ENCODE measurements at regions not wholly inside any gene's neighbourhood (a gene's known extent, or its start where the extent isn't known, plus 50 kb on each side); places are given as distances from the start of the nearest gene placed in this dataset.

DNA sequence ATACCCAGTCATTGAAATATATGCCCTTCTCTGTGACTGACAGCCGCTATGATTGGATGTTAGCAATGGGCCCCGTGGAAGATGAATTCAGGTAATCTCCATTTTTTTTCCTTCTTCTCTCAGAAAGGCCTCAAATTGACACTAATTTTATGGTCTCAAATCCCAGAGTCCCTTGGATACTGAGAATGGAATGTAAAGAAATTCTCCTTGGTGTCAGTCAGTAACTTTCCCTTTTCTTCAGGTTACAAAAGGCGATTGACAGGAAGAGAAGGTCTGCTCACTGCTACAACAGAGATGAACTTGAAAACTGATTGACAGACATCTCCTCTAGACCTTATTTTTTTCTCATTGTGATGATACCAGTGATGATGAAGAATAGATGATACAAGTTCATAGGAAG, 748.3 kb downstream of the MAT2B start:
- 92% methylated on average over 3 of the region's 3 CpGs for WGBS
- Histone ChIP-seq H3K4me3 (ENCODE audit: low read depth, low read length) (no peak overlapping the region), H3K36me3 (ENCODE audit: insufficient read depth) (no peaks in the 10 kb centered on the region), H3K4me1 (ENCODE audit: insufficient read depth) (no peaks in the 10 kb centered on the region), H3K27ac (ENCODE audit: low read depth) (no peak overlapping the region)
- DNase-seq (ENCODE audit: extremely low spot score): no peak

DNA sequence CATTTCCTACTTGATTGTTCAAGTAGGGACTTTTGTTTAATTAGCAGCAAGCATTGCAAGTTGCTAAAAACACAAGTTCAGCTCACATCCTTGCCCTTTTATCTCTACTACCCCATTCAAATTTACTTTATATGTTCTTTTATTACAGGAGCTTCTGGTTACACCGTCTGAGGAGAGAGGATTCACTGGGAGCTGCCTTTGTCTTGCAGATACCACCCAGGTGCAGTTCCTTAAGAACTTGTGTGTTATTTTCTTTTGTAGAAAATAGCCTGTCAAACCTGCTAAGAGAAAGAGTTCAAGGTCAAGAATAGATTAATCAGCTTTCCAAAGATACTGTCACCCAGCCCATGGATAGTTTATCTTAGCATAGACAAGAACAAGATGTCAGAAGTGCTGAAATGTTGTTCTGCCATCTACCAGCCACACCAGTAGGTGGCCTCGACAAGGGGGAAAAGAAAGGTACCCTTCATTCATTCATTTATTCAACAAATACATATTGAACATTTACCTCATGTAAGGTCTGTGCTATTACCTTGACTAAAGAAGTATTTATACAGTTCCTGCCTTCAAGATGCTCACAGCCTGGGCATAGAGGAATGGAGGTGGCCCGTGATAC, 750.3 kb downstream of the MAT2B start:
- Histone ChIP-seq H3K4me1 (ENCODE audit: insufficient read depth) (no peaks in the 10 kb centered on the region), H3K4me3 (ENCODE audit: low read depth, low read length) (no peak overlapping the region), H3K36me3 (ENCODE audit: insufficient read depth) (no peaks in the 10 kb centered on the region), H3K27ac (ENCODE audit: low read depth) (no peak overlapping the region)
- no peak for DNase-seq (ENCODE audit: extremely low spot score)
- WGBS: 82% methylated on average over 3 of the region's 3 CpGs

DNA sequence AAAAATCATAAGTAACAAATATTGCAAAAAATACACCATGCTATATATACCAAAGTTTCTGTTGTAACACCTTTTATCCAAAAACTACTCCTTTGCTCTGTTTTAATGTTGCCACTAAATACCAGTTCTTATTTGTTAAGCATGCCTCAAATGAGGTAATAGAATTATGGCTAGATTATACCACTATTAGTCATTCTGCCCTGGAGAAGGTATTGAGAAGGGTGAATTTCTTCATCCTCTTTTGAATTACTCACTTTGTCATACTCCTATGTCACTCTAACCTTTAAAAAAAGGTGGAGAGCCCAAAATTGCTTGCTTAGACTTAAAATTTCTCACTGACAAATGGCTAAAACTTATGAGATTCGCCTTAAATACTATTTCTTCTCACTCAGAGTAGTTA, 750.9 kb downstream of the MAT2B start:
- Histone ChIP-seq H3K4me1 (ENCODE audit: insufficient read depth) (no peaks in the 10 kb centered on the region), H3K36me3 (ENCODE audit: insufficient read depth) (no peaks in the 10 kb centered on the region), H3K4me3 (ENCODE audit: low read depth, low read length) (no peak overlapping the region), H3K27ac (ENCODE audit: low read depth) (no peak overlapping the region)
- no peak for DNase-seq (ENCODE audit: extremely low spot score)
- 82% methylated on average over 1 of the region's 1 CpG for WGBS

GRCh38 chr5:164256954-164257353, 751.5 kb downstream of the MAT2B start:
- no peak for DNase-seq (ENCODE audit: extremely low spot score)
- 95% methylated on average over 2 of the region's 2 CpGs for WGBS
- Histone ChIP-seq H3K27ac (ENCODE audit: low read depth) (no peak overlapping the region), H3K36me3 (ENCODE audit: insufficient read depth) (no peaks in the 10 kb centered on the region), H3K4me3 (ENCODE audit: low read depth, low read length) (no peak overlapping the region), H3K4me1 (ENCODE audit: insufficient read depth) (no peaks in the 10 kb centered on the region)

DNA sequence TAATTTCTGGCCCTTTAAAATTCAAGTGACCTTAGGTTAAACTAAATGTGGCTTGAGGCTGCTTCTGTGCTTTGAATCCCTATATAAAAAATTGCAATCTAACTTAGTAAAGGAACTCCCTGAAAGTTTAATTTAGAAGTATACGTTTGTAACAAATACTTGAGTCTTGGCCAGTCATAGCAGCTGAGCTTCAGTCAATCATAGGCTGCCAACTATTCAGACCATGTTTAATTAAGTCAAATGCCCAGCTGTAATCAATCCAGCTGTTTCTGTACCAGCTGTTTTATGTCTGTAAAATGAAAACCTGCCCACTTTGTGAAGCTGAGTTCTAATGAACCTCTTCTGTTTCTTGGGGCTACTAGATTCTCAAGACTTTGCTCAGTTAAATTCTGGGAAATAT, 760.1 kb downstream of the MAT2B start:
- Histone ChIP-seq H3K4me1 (ENCODE audit: insufficient read depth) (no peaks in the 10 kb centered on the region), H3K27ac (ENCODE audit: low read depth) (no peak overlapping the region), H3K36me3 (ENCODE audit: insufficient read depth) (no peaks in the 10 kb centered on the region), H3K4me3 (ENCODE audit: low read depth, low read length) (no peak overlapping the region)
- DNase-seq (ENCODE audit: extremely low spot score): no peak
- 30% methylated on average over 1 of the region's 1 CpG for WGBS

DNA sequence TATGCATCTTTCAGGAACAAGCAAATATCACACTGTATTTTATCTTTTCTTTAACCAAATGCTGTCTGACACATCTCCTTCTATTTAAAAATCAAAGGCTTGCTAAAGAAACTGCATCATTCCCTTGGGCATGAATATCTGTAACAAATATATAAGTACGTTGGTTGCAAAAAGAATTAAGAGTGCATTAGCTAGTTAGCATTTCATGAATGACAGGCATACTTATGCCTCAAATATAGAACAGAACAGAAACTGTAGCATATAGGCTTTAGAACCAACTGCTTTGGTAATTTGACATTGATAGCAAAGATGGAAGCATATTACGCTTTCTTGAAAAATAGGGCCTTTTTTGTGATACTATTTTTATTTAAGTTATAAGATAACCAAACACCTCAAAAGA, 761.2 kb downstream of the MAT2B start:
- Histone ChIP-seq H3K4me3 (ENCODE audit: low read depth, low read length) (no peak overlapping the region), H3K27ac (ENCODE audit: low read depth) (no peak overlapping the region), H3K36me3 (ENCODE audit: insufficient read depth) (no peaks in the 10 kb centered on the region), H3K4me1 (ENCODE audit: insufficient read depth) (no peaks in the 10 kb centered on the region)
- DNase-seq (ENCODE audit: extremely low spot score): no peak
- 86% methylated on average over 2 of the region's 2 CpGs for WGBS

DNA sequence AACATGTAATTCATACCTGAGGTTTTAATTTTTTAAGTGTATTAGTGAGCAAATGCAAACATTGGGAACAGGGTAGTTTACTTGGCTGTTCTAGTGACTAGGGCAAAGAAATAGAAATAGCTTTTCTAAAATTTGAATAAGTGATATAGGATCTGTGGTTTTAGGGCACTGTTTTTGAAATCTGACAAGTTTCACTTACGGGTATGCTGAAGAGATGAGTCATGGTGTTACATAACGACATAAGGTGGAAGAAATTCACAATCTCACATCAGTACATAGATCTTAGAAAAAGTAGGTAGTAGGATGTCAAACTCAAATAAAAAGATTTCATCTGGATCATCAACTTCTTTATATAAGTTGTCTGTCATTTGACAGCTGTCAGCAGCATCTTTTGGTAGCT, 772.3 kb downstream of the MAT2B start:
- Histone ChIP-seq H3K36me3 (ENCODE audit: insufficient read depth) (no peaks in the 10 kb centered on the region), H3K4me1 (ENCODE audit: insufficient read depth) (no peaks in the 10 kb centered on the region), H3K4me3 (ENCODE audit: low read depth, low read length) (no peak overlapping the region), H3K27ac (ENCODE audit: low read depth) (no peak overlapping the region)
- 66% methylated on average over 2 of the region's 2 CpGs for WGBS
- no peak for DNase-seq (ENCODE audit: extremely low spot score)

DNA sequence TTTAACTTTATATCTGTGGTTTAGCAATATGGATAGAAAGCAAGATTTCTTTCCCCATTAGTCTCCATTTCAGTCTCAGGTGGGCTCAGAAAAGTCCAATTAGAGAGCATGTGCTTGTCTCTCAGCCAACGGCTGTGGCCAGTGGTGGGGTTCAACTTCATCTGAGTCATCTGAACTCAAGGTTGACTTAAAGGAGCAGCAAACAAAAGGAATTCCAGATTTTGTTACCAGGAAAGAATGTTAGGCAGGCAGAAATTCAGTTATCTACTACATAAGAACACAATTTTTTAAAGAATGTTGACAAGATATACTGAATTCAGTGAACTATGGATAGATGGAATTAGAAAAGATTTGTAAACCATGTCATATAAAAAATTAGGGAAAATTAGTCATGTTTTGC, 784.1 kb downstream of the MAT2B start:
- Histone ChIP-seq H3K4me1 (ENCODE audit: insufficient read depth) (no peaks in the 10 kb centered on the region), H3K27ac (ENCODE audit: low read depth) (no peak overlapping the region), H3K4me3 (ENCODE audit: low read depth, low read length) (no peak overlapping the region), H3K36me3 (ENCODE audit: insufficient read depth) (no peaks in the 10 kb centered on the region)
- WGBS: 70% methylated on average over 1 of the region's 1 CpG
- no peak for DNase-seq (ENCODE audit: extremely low spot score)

DNA sequence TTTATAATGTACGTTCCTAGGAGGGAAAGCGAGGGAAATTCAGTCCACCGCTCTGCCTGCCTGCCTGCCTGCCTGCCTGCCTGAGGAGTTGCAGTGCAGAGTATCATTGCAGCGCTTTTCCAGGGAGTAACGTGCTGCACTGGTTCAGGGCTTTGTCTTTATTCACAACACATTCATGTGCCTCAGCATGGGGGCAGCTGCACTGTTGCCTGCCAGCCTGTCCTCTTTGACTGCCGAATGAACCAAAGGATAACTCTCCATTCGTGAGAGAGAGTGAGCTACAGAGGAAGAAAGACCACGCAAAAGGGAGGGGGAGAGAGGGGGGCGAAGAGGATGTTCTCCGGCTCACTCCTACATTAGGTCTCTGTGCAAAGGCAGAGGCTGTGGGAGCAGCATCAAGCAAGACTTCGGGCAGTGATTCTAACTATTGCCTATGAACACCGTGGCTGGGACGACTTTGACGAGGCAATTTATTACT, 791.2 kb downstream of the MAT2B start:
- DNase-seq (ENCODE audit: extremely low spot score): peak; percentile 8
- WGBS: 14% methylated on average over 14 of the region's 14 CpGs
- H3K4me3 ChIP-seq (ENCODE audit: low read depth, low read length): peak overlapping the region; percentile 0
- H3K27ac ChIP-seq (ENCODE audit: low read depth): no peak overlapping the region
- H3K4me1 ChIP-seq (ENCODE audit: insufficient read depth): no peaks in the 10 kb centered on the region
- H3K36me3 ChIP-seq (ENCODE audit: insufficient read depth): no peaks in the 10 kb centered on the region

- Histone ChIP-seq H3K36me3 (ENCODE audit: insufficient read depth) (no peaks in the 10 kb centered on the region), H3K4me3 (ENCODE audit: low read depth, low read length) (no peak overlapping the region), H3K4me1 (ENCODE audit: insufficient read depth) (no peaks in the 10 kb centered on the region), H3K27ac (ENCODE audit: low read depth) (no peak overlapping the region)
- no peak for DNase-seq (ENCODE audit: extremely low spot score)
- 92% methylated on average over 2 of the region's 2 CpGs for WGBS
Observed at GRCh38 chr5:164298165-164298564, 792.7 kb downstream of the MAT2B start.

GRCh38 chr5:164300295-164300694, 794.9 kb downstream of the MAT2B start:
- no peak overlapping the region for H3K4me3 ChIP-seq (ENCODE audit: low read depth, low read length)
- no peak overlapping the region for H3K27ac ChIP-seq (ENCODE audit: low read depth)
- no peaks in the 10 kb centered on the region for H3K4me1 ChIP-seq (ENCODE audit: insufficient read depth)
- H3K36me3 ChIP-seq (ENCODE audit: insufficient read depth): no peaks in the 10 kb centered on the region
- DNase-seq (ENCODE audit: extremely low spot score): no peak

- no peaks in the 10 kb centered on the region for H3K4me1 ChIP-seq (ENCODE audit: insufficient read depth)
- no peak overlapping the region for H3K4me3 ChIP-seq (ENCODE audit: low read depth, low read length)
- no peaks in the 10 kb centered on the region for H3K36me3 ChIP-seq (ENCODE audit: insufficient read depth)
- no peak overlapping the region for H3K27ac ChIP-seq (ENCODE audit: low read depth)
- DNase-seq (ENCODE audit: extremely low spot score): no peak
Observed at GRCh38 chr5:164301136-164301535, 795.7 kb downstream of the MAT2B start.

- no peak for DNase-seq (ENCODE audit: extremely low spot score)
- Histone ChIP-seq H3K36me3 (ENCODE audit: insufficient read depth) (no peaks in the 10 kb centered on the region), H3K4me3 (ENCODE audit: low read depth, low read length) (no peak overlapping the region), H3K27ac (ENCODE audit: low read depth) (no peak overlapping the region), H3K4me1 (ENCODE audit: insufficient read depth) (no peaks in the 10 kb centered on the region)
- 80% methylated on average over 3 of the region's 3 CpGs for WGBS
Observed at GRCh38 chr5:164301708-164302107, 796.3 kb downstream of the MAT2B start.

GRCh38 chr5:164302533-164303235, 797.3 kb downstream of the MAT2B start:
- no peaks in the 10 kb centered on the region for H3K4me1 ChIP-seq (ENCODE audit: insufficient read depth)
- H3K36me3 ChIP-seq (ENCODE audit: insufficient read depth): no peaks in the 10 kb centered on the region
- 52% methylated on average over 2 of the region's 2 CpGs for WGBS
- no peak overlapping the region for H3K27ac ChIP-seq (ENCODE audit: low read depth)
- DNase-seq (ENCODE audit: extremely low spot score): peak; percentile 7
- no peak overlapping the region for H3K4me3 ChIP-seq (ENCODE audit: low read depth, low read length)
